IPS DF 6.9 (cell line): ENCODE measurements at regions not wholly inside any gene's neighbourhood (a gene's known extent, or its start where the extent isn't known, plus 50 kb on each side); places are given as distances from the start of the nearest gene placed in this dataset.

ENCODE experiments used
- DNase-seq: peaks from one replicate; pipeline ENCODE4 v3.0.0-alpha.2; 2013; ENCODE audit warnings: low read depth, low spot score
- H3K27ac ChIP-seq: one replicate; pipeline ENCODE4 v1.5.1; 2013; ENCODE audit warnings: low read length, control low read depth
- H3K27me3 ChIP-seq: 2 replicates; pipeline ENCODE4 v1.6.1; 2013; ENCODE audit warnings: mild to moderate bottlenecking, low read length; ENCODE audit not compliant: control insufficient read depth, insufficient read depth
- H3K36me3 ChIP-seq: 2 replicates; pipeline ENCODE4 v1.6.1; 2013; ENCODE audit warnings: low read length; ENCODE audit not compliant: control insufficient read depth, insufficient read depth
- H3K4me1 ChIP-seq: 2 replicates; pipeline ENCODE4 v1.6.1; 2013; ENCODE audit warnings: low read length; ENCODE audit not compliant: control insufficient read depth, insufficient read depth
- H3K4me3 ChIP-seq: 2 replicates; pipeline ENCODE4 v1.5.1; 2013; ENCODE audit warnings: mild to moderate bottlenecking, low read length
- H3K9me3 ChIP-seq: 2 replicates; pipeline ENCODE4 v1.6.1; 2013; ENCODE audit warnings: low read length, inconsistent platforms; ENCODE audit not compliant: control insufficient read depth, insufficient read depth
- whole genome bisulfite sequencing: extraction: QIAGEN DNeasy Blood & Tissue Kit; methylation state at CpG from one replicate; pipeline ENCODE4 v1.1.7; 2013; ENCODE audit warnings: mixed read lengths, missing lambda C conversion rate; ENCODE audit not compliant: insufficient read length, insufficient coverage; 5-methylcytosine and 5-hydroxymethylcytosine counted together

DNA sequence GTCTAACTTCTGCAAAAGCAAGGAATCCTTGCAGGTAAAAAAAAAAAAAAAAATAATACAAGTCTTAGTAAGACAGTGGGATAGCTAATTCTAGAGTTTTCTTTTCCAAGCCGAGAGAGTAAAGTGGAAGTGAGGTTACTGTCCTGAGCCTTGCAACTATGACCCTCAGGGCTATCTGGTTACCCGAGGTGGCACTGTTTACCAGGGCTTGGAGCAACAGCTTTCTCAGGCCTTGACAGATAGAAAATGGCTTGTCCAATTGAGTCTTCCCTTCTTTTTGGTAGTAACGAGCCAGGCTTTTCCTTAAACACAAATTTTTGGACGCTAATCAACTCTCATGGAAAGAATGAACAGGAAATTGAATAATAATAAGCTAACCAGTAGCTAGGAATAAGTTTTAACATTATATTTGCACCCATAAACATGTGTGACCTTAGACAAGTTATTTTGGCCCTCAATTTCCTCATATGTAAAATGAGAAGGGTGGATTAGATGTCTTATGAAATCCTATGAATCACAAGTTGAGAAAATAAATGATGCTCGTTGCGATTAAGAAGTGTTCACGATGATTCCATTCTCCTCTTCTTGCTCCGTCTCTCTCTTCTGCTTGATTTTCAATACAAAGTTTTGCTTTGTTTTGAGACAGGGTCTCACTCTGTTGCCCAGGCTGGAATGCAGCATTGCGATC is 236.9 kb upstream of the KBTBD8 start:
- Histone ChIP-seq H3K9me3 (no peaks in the 10 kb centered on the region), H3K27me3 (no peaks in the 10 kb centered on the region), H3K36me3 (no peaks in the 10 kb centered on the region), H3K27ac (no peak overlapping the region), H3K4me1 (no peaks in the 10 kb centered on the region), H3K4me3 (no peak overlapping the region)
- no peak for DNase-seq
- no CpG with 5 or more reads among the region's 9 CpGs for WGBS

DNA sequence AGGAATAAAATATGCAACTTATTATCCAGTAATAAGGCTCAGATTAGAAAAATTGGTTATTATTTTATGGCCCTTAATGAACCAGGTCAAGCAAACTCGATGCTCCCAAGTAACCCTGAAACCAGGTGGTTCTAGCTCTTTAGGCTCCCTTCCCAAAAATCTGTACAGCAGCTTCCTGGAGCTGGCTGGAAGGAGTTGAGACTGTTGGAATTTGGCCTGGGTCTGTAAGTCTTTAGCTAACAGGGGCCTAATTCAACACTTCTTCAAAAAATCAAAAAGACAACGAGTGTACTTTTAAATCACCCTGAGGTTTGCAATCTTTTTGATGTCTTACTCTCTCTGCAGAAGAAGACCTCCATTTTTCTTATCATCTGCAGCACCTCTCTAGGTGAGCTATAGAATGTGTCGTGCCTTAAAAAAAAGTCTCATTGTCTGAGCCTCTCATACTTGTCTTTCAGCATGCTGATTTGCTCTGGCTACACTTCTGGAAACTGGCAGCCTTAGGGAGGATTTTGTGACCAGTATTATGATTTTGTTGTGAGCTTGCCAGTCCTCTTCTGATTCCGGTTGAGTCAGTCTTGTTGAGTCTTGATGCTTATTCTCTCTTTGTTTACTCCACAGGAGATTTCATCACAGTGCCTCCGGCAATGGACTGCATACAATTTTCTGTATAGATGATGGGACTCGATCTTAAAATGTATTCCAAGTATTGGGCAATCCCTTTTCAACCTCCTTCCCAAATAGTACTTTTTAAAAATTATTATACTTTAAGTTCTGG is 235.0 kb upstream of the KBTBD8 start:
- H3K4me3 ChIP-seq: no peak overlapping the region
- no CpG with 5 or more reads among the region's 6 CpGs for WGBS
- H3K27me3 ChIP-seq: no peaks in the 10 kb centered on the region
- H3K27ac ChIP-seq: no peak overlapping the region
- no peaks in the 10 kb centered on the region for H3K36me3 ChIP-seq
- DNase-seq: no peak
- no peaks in the 10 kb centered on the region for H3K4me1 ChIP-seq
- no peaks in the 10 kb centered on the region for H3K9me3 ChIP-seq

DNA sequence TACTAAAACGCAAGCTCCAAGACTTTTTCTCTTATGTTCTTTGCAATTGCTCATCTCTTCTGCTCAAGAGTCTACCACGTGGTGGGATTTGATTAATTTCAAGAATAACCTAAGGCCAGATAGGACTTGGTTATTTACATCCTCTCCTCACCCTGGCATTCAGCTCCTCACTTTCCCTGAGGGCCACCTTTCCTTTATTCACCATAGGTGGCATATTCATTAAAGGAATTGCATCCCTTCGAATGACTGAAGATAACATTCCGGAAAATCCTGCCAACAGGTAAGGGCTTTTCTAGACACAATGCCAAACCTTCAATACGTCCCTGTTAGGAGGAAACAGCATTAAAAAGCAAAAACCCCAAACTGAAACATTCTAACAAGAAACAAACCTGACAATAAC is 220.0 kb upstream of the KBTBD8 start:
- no peaks in the 10 kb centered on the region for H3K9me3 ChIP-seq
- H3K4me3 ChIP-seq: no peak overlapping the region
- WGBS: no CpG with 5 or more reads among the region's 5 CpGs
- DNase-seq: no peak
- H3K4me1 ChIP-seq: 0 out of 2 replicates have a peak, but pooled peaks cover 2% of the 10 kb centered on the region
- no peaks in the 10 kb centered on the region for H3K27me3 ChIP-seq
- no peaks in the 10 kb centered on the region for H3K36me3 ChIP-seq
- no peak overlapping the region for H3K27ac ChIP-seq

DNA sequence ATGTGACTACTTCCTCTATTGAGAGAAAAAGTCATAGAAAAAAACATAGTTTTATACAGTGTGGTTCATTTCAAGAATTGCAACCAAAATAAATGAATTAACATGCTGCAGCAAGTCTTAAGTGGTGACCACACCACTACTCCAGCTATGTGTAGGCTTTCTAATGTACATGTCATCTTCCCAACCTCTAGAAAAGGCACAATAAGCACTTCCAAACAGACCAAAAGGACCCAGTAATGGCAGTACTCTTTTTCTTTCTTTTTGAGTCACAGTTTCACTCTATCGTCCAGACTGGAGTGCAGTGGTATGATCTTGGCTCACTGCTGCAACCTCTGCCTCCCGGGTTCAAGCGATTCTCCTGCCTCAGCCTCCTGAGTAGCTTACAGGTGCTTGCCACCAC is 219.3 kb upstream of the KBTBD8 start:
- no CpG with 5 or more reads among the region's 3 CpGs for WGBS

DNA sequence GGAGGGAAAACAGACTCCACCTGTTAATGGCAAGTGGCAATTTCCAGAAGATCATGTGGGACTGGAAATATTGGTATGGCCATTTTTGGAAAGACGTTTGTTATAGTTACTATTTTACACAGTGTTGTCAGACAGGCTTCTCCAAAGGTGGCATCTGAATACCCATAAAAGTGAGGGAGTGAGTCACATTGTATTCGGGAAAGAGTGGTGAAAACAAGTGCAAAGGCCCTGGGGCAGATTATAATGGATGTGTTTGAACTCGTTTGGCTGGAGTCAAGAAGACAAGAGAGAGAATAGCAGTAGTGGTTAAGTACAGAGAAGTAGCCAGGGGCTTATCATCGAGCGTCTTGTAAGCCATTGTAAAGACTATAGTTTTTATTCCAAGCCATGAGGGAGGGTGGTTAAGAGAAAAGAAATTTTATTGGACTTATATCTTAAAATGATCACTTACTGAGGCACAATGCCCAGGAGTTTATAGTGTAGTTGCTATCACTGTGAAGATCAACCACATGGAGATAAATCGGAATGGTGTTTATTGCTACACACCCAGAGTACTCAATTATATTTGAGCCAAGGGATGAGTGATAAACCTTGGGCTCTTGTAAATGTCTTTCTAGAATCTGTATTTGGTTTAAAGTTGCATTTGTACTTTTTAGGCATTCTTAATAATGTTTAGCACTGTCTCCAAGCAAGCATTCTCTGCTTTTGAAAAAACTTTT is 212.8 kb upstream of the KBTBD8 start:
- no peaks in the 10 kb centered on the region for H3K4me1 ChIP-seq
- no CpG with 5 or more reads among the region's 6 CpGs for WGBS
- no peaks in the 10 kb centered on the region for H3K9me3 ChIP-seq
- no peak overlapping the region for H3K27ac ChIP-seq
- no peaks in the 10 kb centered on the region for H3K27me3 ChIP-seq
- H3K4me3 ChIP-seq: no peak overlapping the region
- H3K36me3 ChIP-seq: no peaks in the 10 kb centered on the region
- no peak for DNase-seq

More for the DNA sequence above, 219.3 kb upstream of the KBTBD8 start:
- no peak overlapping the region for H3K27ac ChIP-seq
- no peaks in the 10 kb centered on the region for H3K9me3 ChIP-seq
- H3K36me3 ChIP-seq: no peaks in the 10 kb centered on the region
- H3K4me3 ChIP-seq: no peak overlapping the region
- H3K27me3 ChIP-seq: no peaks in the 10 kb centered on the region
- 0 out of 2 replicates have a peak, but pooled peaks cover 2% of the 10 kb centered on the region for H3K4me1 ChIP-seq
- DNase-seq: no peak

DNA sequence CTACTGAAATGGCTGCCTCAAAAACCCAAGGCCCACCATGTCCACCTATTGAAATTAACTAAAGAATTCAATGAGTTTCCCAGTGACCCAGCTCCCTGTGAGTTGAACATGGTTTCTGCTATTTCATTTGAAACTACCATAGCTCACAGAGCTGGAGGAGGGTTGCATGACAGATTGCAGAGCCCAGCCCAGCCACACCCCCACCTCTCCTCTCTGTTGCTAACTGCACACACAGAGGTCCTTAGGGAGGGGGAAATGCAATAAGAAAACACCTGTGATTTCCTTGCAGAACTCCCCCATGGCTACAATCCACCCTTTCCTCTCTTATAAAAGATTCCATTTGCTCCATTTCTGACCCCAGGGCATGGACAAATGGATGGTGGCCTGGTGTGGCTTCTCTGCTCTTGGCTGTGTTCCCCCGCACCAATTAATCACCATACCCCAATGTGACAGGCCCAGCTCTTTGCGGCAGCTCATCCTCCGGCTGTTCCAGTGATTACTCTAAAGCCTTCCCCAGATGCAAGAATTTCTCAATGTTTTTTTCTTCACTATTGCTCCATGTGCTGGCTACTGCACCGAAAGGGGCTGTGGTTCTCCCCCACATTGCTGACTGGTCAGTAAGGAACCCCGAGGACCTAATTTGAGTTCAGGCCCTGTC is 208.4 kb upstream of the KBTBD8 start:
- Histone ChIP-seq H3K27ac (no peak overlapping the region), H3K4me1 (no peaks in the 10 kb centered on the region), H3K9me3 (no peaks in the 10 kb centered on the region), H3K36me3 (no peaks in the 10 kb centered on the region), H3K4me3 (no peak overlapping the region), H3K27me3 (no peaks in the 10 kb centered on the region)
- DNase-seq: no peak
- WGBS: no CpG with 5 or more reads among the region's 5 CpGs

DNA sequence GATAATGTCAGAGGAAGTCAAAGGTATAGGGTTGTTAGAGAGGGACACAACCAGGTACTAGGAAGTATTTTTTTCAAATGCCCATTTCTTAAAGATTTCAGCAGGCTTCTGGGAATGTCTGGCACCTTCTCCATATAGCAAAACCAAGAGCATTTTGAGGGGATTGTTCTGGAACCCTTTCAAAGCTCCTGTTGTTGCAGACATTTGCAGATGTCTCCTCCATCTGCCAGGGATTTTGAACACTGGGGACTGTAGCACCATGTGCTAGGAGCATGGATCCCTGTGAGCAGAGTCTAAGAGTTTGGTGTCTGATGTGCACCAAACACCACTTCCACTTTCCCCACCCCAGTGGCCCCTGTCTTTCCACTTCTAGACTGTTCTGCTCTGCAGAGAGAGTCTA is 206.0 kb upstream of the KBTBD8 start:
- no peak overlapping the region for H3K4me3 ChIP-seq
- no peaks in the 10 kb centered on the region for H3K36me3 ChIP-seq
- H3K4me1 ChIP-seq: 0 out of 2 replicates have a peak, but pooled peaks cover 2% of the 10 kb centered on the region
- no peak for DNase-seq
- H3K9me3 ChIP-seq: no peaks in the 10 kb centered on the region
- no peak overlapping the region for H3K27ac ChIP-seq
- H3K27me3 ChIP-seq: no peaks in the 10 kb centered on the region

DNA sequence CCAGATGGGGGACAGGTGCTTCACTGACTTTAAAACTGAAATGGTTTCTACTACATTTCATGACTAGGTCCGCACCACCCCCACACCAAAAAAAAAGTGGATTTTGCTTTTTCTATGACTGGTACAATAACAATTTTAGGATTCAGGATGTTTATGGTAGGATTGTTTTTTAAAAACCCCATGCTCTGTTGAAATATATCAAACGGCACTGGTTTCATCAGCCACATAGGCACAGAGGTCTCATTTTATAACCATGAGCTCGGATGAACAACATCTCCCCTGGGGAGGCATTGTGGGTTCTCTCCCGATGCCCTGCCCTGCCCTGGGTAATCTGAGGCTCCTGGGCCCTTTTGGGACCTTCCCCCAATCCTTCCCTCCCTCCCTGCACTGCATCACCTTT is 202.7 kb upstream of the KBTBD8 start:
- Histone ChIP-seq H3K4me3 (no peak overlapping the region), H3K27me3 (no peaks in the 10 kb centered on the region), H3K36me3 (no peaks in the 10 kb centered on the region), H3K4me1 (0 out of 2 replicates have a peak, but pooled peaks cover 4% of the 10 kb centered on the region), H3K27ac (no peak overlapping the region), H3K9me3 (no peaks in the 10 kb centered on the region)
- WGBS: no CpG with 5 or more reads among the region's 4 CpGs
- DNase-seq: no peak

DNA sequence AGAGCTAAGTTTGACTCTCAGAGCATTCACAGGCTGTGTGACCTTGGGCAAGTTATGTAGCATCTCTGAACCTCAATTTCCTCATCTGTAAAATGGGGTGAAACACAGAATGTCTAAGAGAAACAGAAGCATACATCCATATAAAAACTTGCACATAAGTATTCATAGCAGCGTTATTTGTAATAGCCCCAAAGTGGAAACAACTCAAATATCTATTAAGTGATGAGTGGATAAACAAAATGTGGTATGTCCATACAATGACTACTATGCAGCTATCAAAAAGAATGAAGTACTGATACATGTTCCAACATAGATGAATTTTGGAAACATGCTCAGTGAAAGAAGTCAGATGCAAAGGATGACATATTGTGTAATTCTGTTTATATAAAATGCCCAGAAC is 201.8 kb upstream of the KBTBD8 start:
- DNase-seq: no peak
- WGBS: no CpG with 5 or more reads among the region's 1 CpG
- Histone ChIP-seq H3K27ac (no peak overlapping the region), H3K4me1 (0 out of 2 replicates have a peak, but pooled peaks cover 4% of the 10 kb centered on the region), H3K27me3 (no peaks in the 10 kb centered on the region), H3K36me3 (no peaks in the 10 kb centered on the region), H3K4me3 (no peak overlapping the region), H3K9me3 (no peaks in the 10 kb centered on the region)

DNA sequence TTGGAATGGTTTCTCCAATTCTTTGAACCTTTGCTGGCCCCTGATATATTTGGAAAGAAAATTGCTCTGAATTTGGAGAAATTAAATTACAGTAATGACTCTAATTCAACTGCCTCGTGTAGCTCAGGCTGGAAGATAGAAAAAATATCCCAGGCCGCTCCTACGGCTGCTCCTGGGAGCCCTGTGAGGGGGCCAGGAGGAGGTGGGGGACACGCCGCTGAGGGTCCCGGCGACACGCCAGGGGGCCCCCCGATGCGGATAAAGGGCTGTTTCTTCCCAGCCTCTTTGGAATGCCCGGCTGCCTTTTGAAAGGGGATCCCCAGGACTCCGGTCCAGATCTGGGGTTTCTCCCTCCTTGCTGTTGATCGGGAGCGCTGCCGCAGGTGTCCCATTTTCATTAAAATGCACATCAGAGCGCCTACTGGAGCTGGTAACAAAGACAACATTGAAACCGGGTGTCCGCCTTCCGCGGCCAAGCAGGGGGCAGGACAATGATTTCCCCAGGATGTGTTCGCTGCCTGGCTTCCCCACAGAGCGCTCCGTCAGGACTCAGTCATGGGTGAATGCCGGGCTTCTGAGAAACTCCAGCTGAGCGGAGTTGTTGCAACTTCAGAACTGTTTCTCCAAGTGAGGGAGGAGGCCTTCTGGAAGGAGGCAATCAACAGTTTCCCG is 200.1 kb upstream of the KBTBD8 start:
- H3K27ac ChIP-seq: no peak overlapping the region
- peak; percentile 41 for DNase-seq
- no peaks in the 10 kb centered on the region for H3K36me3 ChIP-seq
- no peaks in the 10 kb centered on the region for H3K27me3 ChIP-seq
- H3K4me3 ChIP-seq: no peak overlapping the region
- 0 out of 2 replicates have a peak, but pooled peaks cover 4% of the 10 kb centered on the region for H3K4me1 ChIP-seq
- no peaks in the 10 kb centered on the region for H3K9me3 ChIP-seq
- WGBS: no CpG with 5 or more reads among the region's 26 CpGs
